Left hindlimb (tissue), 1 donor: ENCODE measurements at regions not wholly inside any gene's neighbourhood (a gene's known extent, or its start where the extent isn't known, plus 50 kb on each side); places are given as distances from the start of the nearest gene placed in this dataset.
"Not testable (repeated sequence)": the region's sequence is repeated elsewhere in the genome, so short reads cannot be mapped to it uniquely, and the experiment has no call there.

ENCODE experiments used
- DNase-seq: peaks from one replicate; pipeline ENCODE4 v3.0.0-alpha.2; 2018

DNA sequence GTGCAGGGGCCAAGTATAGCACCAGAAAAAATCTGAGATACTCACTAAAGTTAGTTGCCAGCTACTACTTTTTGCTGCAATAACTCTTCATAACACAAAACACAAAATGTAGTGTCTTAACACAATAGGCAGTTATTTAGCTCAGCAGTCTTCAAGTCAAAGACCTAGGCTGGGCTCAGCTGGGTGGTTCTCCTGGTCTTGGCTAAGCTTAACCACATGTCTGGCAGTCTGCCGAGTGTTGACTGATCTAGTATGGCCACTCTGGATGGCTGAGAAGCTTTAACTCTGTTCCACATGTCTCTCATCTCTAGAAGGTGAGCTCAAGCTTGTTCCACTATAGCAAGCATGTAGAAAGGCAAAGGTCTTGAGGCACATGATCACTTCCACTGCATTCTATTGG, 451.6 kb downstream of the SOX11 start:
- no peak for DNase-seq

DNA sequence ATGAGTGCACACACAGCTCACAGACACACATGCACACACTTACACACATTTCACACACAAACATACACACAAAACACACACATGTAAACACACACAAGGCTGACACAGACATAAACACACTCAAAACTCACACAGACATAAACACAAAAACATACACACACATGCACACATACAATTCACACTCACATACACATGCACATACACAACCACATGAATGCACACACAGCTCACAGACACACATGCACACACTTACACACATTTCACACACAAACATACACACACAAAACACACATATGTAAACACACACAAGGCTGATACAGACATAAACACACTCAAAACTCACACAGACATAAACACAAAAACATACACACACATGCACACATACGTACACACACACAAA, 455.0 kb downstream of the SOX11 start:
- not testable (repeated sequence) for DNase-seq

DNA sequence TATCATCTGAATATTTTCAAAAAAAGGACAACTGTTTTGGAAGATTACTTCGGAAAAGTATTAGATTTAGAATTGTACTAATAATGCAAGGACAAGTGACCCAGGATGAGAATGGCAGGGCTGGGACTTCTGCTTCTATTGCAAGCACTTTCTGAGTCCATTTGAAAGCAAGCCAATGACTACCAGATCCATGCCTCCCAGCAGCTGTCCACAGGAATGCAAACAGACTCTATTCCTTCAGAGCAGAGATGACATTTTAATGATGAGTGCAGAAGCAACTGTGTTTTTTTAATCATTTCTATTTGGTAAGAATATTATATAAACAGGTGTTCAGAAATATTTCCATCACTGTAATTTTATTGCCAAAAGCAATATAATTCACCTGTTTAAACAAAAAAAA, 456.7 kb downstream of the SOX11 start:
- DNase-seq: no peak

DNA sequence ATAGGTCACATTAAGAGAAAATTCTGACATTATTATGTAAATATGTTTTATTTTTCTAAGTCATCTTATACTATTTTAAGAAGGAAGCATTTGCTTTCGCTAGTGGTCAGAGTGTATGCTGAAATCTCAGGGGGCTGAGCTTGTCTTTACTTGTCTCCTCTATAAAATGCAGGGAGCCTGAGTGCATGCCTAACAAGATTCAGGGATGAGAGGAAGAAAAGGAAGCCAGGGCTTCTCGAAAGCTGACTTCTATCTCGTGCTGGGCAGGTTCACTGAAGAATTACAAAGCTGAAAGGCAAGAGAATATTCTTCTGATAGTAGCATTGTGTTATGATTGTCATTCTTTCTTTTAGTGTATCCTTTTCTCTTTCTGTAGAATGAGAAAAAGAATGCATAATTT, 467.4 kb downstream of the SOX11 start:
- DNase-seq: no peak

DNA sequence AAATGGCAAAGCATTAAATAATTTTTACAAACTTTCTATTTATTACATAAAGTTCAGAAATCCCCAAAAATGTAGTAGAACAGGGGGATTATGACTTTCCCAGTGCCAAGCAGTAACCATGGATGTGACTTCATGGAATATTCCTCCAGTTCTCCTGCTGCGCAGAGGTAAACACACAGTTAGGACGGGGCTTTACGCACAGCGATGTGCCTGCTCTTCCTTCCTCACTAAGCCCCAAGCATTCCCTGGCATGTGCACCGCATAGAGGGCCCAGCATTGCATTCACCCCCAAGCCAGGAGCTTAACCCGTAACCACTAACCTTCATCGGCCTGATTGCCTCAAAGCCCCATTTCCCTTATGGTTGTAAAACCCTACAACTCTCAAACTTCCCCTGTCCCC, 471.7 kb downstream of the SOX11 start:
- DNase-seq: no peak

DNA sequence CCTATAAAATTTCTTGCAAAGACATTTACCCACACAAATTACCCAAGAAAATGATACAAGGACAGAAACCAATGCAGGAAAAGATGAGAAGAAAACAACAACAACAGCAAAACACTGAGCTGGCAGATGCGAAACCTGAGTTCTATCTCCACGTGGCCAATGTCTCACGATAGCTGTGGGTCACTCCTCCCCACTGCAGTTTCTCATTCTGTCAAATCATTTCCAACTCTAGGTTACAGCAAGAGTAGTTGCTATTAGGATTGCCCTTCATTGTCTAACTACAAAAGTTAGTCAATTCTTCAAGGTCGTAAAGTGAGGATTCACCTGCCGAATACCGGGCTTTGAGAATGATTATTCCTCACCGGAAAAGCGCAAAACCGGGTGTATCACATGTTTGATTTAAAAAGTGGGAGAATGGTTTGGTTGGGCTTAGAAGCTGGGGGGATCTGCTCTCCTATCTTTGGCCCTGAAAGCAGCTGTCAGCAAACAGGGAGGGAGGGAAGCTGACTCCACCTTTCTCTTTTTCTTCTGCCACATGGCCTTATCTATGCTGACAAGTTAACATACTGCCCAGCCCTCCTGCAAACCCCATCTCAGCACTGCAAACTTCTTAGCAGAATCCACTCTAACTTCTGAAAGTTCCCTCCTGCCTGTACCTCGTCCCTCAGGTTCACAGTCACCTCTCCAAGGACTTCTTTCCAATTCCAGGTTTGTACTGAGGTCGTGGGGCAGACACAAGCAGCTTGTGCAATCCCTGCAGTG, 473.0 kb downstream of the SOX11 start:
- no peak for DNase-seq

DNA sequence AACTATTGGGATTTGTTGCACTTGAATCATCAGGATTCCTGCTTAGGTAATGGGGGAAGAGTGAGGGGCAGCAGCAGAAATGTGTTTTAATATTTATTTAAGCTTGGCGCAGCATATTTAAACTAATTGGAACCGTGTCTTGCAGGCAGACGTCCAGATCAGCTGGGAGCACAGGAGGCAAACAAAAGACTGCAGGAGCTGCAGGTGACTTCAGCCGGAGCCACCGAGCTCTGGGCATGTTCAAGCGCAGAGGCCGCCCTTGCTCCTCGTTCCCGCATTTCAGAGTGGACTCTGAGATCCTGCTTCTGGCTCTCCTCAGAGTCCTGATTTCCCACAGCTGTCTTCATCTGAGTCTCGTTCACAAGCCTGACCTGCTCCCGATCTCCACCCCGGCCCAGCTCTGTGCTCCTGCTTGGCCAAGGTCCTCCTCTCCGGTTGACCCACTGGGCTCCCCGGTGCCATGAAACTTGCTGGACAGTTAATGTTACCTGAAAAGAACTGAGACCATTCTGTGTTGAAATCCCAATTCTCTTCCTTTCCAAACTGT, 475.5 kb downstream of the SOX11 start:
- DNase-seq: no peak

DNA sequence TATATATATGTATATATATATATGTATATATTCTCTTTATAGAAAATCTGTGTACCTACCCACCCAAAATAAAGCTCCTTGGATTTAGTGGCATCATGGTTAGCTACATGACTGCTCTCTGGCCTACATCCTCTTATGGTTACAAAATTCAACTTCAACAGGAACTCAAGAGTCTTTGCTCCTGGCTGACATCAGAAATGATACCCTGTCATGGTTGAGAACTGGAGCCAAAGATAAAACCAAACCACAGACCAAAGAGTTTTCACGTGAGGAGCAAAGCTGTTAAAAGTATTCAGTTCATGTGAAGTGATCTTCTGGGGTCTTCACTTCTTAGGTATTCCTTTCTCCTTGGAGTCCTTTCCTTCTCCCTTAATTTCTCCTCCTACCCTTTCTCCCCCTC, 476.3 kb downstream of the SOX11 start:
- DNase-seq: no peak

DNA sequence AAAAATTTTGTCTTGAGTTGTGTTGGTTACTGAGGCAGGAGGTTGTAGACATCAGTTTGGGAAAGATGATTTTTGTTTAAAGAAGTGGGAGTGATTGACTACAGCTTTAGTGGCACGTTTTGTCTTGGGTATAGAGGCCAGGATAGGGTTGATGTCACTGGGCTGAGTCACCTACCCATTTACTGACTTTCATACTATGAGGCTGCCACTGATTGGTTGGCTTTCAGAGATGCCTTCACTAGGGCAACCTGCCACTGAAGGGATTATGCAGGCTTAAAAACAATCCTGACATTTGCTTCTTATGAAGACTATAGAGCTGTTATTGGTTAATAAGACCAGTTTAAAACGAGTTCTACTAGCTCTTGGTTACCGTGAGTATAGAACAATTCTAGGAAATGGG, 479.1 kb downstream of the SOX11 start:
- DNase-seq: no peak

DNA sequence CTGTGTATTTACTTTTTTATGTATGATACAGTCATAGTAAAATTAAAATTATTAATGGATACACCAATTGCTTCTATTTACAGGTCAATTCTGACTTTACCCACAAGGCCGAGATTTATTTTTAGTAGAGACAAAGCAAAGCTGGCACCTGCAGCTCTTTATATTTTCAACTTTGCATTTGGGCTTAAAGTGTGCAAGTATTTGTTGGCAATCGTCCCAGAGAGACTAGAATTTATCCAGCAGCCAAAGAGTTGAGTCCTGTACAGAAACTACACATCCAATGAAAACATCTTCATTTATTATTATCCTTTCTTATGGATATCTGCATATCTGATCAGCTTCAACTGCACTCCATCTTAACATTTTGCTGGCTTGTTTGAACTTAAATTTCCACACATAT, 485.6 kb downstream of the SOX11 start:
- DNase-seq: no peak

DNA sequence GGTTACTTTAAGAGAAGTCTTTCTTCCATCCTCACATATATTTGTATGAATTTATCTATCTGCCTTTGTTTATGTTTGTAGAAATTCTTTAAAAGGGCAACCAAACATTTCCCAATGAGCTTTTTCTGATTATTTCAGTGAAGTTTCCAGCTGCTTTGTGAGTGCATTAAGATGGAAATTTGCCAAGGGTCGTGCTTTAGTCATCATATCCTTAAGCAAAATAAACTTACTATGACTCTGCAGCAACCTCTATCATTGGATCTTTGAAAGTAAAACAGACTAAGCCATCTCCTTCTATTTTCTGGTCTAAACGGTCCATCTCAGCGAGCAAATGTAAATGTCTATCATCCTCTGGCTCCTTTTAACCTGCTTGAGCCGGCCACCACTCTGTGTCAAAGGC, 489.3 kb downstream of the SOX11 start:
- DNase-seq: no peak

DNA sequence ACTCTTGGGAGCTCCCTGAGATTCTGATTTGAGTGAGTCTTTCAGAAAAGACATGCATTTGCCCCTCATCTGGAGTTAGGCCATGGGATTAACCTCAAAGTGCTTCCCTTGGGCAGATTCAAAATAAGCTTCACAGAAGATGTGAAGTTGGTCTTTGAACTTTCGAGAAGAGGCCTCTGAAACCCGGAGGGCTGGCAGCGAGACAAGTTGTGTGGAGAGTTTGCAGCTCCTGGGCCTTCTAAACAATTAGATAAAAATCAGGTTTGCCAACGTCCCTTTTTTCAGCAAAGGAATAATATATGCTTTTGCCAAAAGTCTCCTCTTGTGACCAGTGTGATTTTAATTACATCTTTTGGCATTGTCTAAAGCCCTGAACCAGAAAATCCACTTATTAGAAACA, 489.7 kb downstream of the SOX11 start:
- no peak for DNase-seq

DNA sequence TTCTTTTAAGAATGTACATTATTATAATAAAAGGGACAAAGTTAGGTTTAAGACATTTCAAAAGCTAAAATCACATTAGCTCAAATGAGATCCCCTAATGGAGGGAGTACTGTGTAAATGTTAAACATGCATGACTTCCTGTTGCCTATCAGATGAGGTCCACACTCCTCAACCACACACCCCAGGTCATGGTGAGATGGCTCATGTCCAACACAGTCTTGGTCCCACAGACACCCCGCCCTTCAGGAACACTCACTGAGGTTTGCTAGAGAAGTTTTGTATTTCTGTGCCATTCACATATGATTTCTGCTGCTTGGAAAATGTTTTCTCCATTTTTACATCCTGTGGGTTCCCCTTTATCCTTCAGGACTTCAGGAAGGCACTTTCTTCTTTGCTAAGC, 491.0 kb downstream of the SOX11 start:
- DNase-seq: no peak

DNA sequence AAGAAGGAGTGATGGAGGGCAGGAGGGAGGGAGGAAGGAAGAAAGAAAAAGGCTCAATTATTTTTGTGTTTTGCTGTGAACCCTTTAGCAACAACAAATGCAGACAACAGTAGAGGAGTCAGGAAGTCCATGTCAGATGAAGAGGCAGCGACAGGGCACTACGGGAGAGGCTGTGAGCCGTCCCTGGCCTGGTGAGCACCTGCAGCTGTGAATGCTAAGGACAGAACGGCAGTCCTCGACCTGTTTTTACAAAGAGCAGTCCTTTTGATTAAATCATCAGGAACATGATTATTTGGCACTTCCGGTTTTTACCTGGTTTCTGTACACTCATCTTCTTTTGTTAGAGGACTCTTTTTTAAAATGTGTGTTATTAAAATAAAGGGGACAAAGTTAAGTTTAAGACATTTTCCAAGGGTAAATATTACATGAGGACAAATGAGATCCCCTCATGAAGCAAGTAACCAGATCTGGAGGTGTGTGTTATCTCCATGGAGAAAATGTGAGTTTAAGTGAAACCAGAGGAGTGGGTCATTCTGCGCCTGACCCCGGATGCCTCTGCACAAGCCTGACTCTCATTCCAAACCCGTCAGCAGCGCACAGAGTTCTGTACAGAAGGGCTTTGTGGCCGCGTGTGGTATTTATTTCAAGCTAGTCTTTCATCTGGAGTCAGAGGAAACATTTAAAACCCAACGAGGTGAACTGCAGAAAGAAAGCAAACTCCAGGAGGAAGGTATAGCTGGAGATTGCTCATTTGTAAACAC, 492.5 kb downstream of the SOX11 start:
- DNase-seq: no peak

DNA sequence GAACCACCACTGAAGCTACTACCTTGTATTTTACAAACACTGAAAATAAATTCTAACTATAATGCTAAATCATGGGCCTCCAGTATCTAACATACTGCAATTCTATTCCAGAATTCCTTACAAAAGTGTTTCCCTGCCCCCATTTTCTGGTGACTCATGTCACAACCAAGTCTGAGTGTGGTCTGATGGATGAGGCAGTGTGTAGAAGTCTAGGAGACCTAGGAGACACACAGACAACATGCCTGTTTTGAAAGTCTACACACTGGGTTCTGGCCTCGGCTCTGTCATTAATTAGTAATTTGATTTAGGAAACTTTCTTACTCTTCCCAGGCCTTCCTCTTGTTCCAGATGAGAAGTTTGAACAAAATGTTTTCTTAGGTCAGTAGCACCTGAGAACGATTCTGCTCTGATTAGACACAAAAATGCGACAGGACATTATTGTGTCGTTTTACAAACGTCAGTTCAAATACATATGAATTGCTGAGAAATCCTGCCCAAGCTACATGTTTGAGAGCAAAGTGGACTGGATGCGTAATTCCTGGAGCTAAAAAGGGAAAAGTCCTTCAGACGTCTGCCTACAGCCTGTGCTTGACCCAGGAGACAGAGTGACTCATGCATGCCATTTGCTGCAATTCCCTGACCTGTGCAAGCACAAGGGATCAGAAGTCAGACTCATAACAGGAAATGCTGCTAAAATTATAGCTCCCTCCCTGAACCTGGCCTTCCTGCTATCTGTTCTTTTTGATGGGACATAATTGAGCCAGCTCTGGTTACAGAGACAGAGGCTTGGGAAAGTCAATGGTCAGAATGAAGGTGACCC, 494.4 kb downstream of the SOX11 start:
- DNase-seq: no peak

DNA sequence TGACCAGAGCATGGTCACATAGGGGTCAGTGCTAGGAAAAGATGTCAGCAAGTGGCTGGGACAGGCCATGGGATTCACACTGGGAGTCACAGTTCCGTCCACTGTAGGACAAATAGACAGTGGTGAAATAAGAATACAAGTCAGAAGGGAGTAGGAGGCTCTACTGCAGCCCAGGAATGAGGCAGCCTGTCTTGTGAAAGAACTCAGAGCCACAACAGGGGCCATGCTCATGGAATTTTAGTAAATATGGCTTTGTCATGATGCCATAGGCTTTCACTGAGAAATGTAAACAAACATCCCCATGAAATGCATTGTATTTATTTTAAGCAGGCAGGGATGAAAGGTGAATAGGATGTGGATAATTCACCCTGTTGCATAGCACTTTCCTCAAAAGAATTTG, 504.3 kb downstream of the SOX11 start:
- DNase-seq: no peak

DNA sequence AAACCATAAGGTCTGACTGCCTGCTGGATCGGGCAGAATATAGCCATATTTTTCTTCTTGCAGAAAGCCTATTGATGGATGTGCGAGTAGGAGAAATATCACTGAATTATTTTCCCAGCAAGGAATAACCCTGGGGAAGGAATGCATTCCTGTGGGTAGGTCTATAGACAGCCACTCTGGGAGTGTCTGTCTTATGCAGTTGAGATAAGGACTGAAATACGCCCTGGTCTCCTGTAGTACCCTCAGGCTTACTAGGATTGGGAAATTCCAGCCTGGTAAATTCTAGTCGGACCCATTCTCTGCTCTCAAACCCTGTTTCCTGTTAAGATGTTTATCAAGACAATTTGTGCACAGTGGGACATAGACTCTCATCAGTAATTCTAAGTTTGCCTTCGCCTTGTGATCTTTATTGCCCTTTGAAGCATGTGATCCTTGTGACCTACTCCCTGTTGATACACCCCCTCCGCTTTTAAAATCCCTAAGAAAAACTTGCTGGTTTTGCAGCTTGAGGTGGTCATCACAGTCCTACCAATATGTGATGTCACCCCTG, 506.3 kb downstream of the SOX11 start:
- DNase-seq: not testable (repeated sequence)

DNA sequence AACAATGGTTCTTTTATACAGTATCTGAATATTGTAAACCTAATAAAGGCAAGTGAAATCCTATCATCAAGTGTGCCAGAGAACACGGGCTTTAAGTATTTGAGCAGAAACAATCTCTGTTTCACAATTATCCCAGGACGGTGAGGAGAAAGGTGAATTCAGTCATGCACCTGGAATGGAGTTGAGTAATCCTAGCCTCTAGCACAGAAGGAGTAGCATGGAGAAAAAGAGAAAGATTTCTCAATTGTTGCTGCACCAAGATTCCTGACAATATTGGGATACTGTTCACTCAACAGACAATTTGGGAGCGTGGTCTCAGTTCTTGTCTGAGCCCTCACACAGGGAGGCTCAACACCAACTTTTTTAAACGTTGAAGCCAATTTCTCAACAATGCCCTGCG, 510.6 kb downstream of the SOX11 start:
- DNase-seq: no peak

DNA sequence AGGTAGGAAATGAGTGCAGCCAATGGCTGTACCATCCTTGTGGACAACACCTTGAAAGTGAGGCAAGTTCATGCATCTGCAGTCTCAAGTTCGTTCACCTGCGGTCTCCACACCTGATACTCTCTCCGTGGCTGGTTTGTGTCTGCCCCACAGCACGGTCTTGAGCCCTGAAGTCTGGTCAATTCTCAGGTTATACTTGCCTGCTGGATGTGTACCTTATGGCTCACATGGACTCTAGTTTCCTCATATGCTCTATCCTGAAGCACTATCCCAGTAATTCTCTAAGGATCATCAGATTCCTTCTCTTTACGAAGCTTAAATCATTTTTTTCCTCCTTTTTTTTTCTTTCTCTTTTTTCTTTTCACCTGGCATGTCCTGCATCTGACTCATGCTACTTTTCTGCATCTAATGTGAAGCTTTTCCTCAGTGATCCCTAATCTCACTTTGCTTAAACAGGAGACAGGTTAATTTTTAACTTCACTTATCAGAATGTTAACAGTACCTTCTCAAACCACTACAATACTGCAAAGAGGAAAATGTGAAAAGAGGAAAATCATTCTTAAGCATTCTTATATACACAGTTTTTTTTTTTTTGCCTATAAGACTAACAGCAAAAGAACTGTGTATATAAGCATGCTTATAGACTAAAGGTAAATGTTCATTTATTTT, 511.2 kb downstream of the SOX11 start:
- no peak for DNase-seq

DNA sequence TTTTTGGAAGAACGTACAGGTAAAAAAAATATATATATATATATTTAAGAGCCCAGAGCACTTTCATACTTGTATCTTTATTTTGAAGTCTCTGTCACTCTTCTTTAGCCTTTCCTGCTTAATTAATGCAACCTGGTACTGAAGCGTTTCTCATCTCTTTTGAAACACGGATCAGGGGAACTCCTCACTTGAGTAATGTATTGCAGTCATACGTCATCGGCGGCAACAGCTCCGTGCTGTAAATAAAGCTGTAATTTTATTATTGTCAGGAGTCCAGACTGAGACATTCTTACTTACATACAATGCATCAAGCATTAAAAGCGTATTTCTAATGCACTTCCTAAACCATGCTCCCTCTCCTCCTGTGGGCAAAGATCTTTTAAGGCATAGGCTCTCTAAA, 514.7 kb downstream of the SOX11 start:
- no peak for DNase-seq

DNA sequence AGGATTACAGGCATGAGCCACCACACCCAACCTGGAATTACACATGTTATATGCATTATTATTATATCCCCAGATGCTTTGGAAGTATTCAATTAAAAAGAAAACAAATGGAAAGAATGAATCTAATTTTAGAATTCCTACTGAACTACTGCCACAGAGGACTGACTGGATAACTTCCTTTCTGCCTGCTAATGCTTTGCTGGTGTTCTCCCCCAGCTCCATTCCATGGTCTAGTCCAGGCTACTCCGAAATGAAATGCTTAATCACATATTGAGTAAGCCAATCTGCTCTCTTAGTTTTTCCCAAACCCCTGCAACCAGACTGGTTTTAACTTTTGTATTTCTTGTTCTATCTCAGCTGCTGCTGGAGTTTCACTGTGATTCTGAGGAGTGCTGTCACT, 519.1 kb downstream of the SOX11 start:
- no peak for DNase-seq

DNA sequence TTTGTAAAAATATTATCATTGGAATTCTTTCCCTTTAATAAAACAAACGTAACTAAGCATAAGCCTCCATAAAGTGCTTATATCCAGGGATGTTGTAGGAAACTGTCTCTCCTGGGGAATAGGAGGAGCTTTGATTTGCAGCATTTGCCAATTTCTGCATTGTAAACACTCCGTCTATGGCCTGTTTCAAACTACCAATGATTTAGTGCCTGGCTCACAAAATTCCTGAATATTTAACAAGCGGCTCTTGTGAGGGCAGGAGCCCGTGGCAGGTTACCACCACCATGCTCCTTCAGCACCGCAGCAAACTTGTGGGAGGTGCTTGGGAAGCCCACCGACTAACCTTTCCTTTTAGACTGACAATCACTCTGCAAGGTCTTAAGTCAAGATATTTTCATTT, 520.3 kb downstream of the SOX11 start:
- no peak for DNase-seq
